Common myeloid progenitor, CD34-positive (primary cell): ENCODE measurements at regions not wholly inside any gene's neighbourhood (a gene's known extent, or its start where the extent isn't known, plus 50 kb on each side); places are given as distances from the start of the nearest gene placed in this dataset.
"Not testable (repeated sequence)": the region's sequence is repeated elsewhere in the genome, so short reads cannot be mapped to it uniquely, and the experiment has no call there.

Experiments
- CTCF ChIA-PET: fragments of 350-600 bp; sonication (Branson Sonifier 250); formaldehyde crosslinking; loops from one replicate; lab custom pipeline; 2021; ENCODE audit warnings: antibody characterized with exemption; lab: Charles Lee
- POLR2A ChIA-PET: fragments of 350-600 bp; sonication (Branson Sonifier 250); formaldehyde crosslinking; loops from one replicate; lab custom pipeline; 2021; ENCODE audit warnings: antibody characterized with exemption; lab: Charles Lee
- DNase-seq, 3 donors: peaks; one replicate each; pipeline versions ENCODE4 v3.0.0 to v3.0.0-alpha.2; 2013
- H3K27ac ChIP-seq, 2 experiments: 1 replicate in 1 of 2; 2 replicates in 1 of 2; pipeline ENCODE4 v1.7.0; 2013; ENCODE audit warnings: inconsistent platforms in 2 of 2, low read length in 2 of 2, mild to moderate bottlenecking in 2 of 2, low read depth in 1 of 2, moderate library complexity in 1 of 2; ENCODE audit not compliant: severe bottlenecking in 2 of 2, insufficient read depth in 1 of 2, poor library complexity in 1 of 2
- H3K27me3 ChIP-seq, 5 experiments: replicated peaks in 2 of 5; 1 replicate in 3 of 5; 2 replicates in 2 of 5; pipeline versions ENCODE4 v1.6.1 to v1.7.0; 2013; ENCODE audit warnings: low read length in 4 of 5, mild to moderate bottlenecking in 2 of 5, moderate library complexity in 2 of 5, inconsistent platforms in 1 of 5; ENCODE audit not compliant: insufficient read depth in 5 of 5, control insufficient read depth in 4 of 5
- H3K36me3 ChIP-seq, 4 experiments: 1 replicate in 2 of 4; 2 replicates in 2 of 4; pipeline versions ENCODE4 v1.6.1 to v1.7.0; 2013; ENCODE audit warnings: low read length in 3 of 4, control low read depth in 1 of 4, mild to moderate bottlenecking in 1 of 4; ENCODE audit not compliant: control insufficient read depth in 4 of 4, insufficient read depth in 4 of 4
- H3K4me1 ChIP-seq, 4 experiments: 1 replicate in 3 of 4; 2 replicates in 1 of 4; pipeline versions ENCODE4 v1.6.1 to v1.7.1; 2013; ENCODE audit warnings: low read length in 3 of 4, mild to moderate bottlenecking in 3 of 4, control low read depth in 1 of 4, inconsistent platforms in 1 of 4, moderate library complexity in 1 of 4; ENCODE audit not compliant: control insufficient read depth in 4 of 4, insufficient read depth in 4 of 4; ENCODE audit errors: control extremely low read depth in 1 of 4
- H3K4me3 ChIP-seq, 7 experiments: 1 replicate in 4 of 7; 2 replicates in 3 of 7; pipeline versions ENCODE4 v1.5.1 to v1.7.0; 2013; ENCODE audit warnings: mild to moderate bottlenecking in 7 of 7, low read length in 6 of 7, moderate library complexity in 6 of 7, inconsistent platforms in 2 of 7, low read depth in 2 of 7, control low read depth in 1 of 7; ENCODE audit not compliant: insufficient read depth in 4 of 7, control insufficient read depth in 1 of 7; ENCODE audit errors: extremely low read depth in 1 of 7
- H3K9me3 ChIP-seq, 5 experiments: 1 replicate in 4 of 5; 2 replicates in 1 of 5; pipeline versions ENCODE4 v1.6.1 to v1.7.1; 2013; ENCODE audit warnings: low read length in 4 of 5, mild to moderate bottlenecking in 2 of 5, inconsistent platforms in 1 of 5, low read depth in 1 of 5, moderate library complexity in 1 of 5; ENCODE audit not compliant: control insufficient read depth in 4 of 5, insufficient read depth in 2 of 5; ENCODE audit errors: control extremely low read depth in 1 of 5
- WGBS: methylation state at CpG from one replicate; pipeline ENCODE4 v1.1.5; 2013; ENCODE audit not compliant: insufficient coverage; 5-methylcytosine and 5-hydroxymethylcytosine counted together

DNA sequence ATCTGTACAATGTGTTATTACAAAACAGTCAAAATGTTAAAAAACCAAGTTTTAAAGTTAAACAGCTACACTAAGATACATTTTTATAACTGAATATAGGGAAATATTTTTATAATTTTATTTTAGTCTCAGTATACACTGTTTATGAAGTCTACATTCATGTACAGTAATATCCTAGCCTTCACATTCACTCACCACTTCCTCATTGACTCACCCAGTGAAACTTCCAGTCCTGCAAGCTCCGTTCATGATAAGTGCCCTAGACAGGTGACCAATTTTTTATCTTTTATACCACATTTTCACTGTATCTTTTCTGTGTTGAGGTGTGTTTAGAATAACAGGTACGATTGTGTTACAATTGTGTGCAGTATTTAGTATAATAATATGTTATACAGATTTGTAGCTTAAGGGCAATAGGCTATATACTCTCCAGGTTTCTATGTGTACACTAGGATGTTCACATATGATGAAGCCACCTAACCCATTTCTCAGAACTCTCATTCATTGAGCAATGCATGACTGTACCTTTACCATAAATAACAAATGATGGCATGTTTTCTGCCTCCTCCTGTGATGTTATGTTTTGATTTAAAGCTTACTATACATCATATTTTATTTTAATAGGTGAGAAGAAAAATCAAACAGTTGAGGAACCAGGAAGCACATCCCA lies 388.4 kb upstream of the NDN start:
- Histone ChIP-seq H3K36me3 (no peaks in the 10 kb centered on the region), H3K27ac (no peak overlapping the region), H3K4me3 (no peak overlapping the region), H3K9me3 (peaks cover 0 to 7% (median 3%) of the 10 kb centered on the region in 5 experiments), H3K27me3 (no peaks in the 10 kb centered on the region), H3K4me1 (no peaks in the 10 kb centered on the region)
- DNase-seq = no peak
- no CpG with 5 or more reads among the region's 2 CpGs for WGBS
- POLR2A ChIA-PET = no interaction called here
- CTCF ChIA-PET = no interaction called here

DNA sequence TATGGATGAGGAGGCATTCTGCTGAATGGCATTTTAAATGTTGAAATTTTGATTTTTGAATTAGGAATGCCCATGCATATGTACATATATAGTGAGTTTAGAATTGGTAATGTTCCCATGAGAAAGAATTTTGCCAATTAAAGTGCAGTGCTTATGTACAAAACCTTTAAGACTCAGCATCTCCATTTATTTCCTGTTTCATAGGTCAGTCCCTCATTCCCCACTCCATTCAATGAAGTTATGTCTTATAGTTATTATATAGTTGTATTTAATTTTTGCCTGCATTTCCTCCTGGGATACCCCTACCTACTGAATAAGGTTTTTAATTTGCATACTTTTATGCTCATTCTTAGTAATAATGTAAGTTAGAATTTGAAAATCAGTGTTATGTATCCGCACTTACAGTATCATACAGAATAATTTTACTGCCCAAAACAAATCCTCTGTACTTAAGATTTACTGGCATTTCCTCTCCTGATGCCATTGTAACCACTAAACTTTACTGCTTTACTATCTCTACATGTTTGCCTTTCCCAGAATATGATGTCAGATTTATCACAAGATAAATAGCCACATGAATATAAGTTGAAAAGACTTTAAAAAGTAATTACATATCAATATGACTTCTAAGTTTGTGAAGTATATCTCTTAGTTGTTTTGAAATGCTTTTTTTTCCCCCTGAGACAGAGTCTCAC lies 389.1 kb upstream of the NDN start:
- peaks cover 0 to 7% (median 2%) of the 10 kb centered on the region in 5 experiments for H3K9me3 ChIP-seq
- no peak overlapping the region for H3K27ac ChIP-seq
- WGBS = no CpG with 5 or more reads among the region's 1 CpG

DNA sequence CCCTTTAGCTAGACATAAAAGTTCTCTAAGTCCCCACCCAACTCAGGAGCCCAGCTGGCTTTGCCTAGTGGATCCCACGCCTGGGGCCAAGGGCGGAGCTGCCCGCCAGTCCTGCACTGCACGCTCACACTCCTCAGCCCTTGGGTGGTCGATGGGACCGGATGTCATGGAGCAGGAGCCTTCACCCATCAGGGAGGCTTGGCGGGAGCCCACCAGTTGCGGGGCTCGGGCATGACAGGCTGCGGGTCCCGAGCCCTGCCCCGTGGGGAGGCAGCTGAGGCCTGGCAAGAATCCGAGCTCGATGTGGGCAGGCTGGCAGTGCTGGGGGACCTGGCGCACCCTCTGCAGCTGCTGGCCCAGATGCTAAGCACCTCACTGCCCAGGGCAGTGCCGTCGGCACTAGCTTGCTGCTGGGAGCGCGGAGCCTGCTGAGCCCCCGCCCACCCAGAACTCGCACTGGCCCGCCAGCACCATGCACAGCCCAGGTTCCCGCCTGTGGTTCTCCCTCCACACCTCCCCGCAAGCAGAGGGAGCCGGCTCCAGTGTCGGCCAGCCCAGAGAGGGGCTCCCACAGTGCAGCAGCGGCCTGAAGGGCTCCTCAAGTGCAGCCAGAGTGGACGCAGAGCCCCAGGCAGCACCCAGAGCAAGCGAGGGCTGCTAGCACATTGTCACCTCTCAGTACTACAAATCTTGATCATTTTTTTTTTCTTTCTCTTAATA lies 391.4 kb upstream of the NDN start:
- DNase-seq = no peak
- no peak overlapping the region for H3K4me3 ChIP-seq
- no peaks in the 10 kb centered on the region for H3K27me3 ChIP-seq
- ChIA-PET CTCF (no interaction called here), POLR2A (no interaction called here)
- H3K27ac ChIP-seq = no peak overlapping the region
- WGBS = 91% methylated on average over 22 of the region's 29 CpGs
- H3K9me3 ChIP-seq = peaks cover 0 to 7% (median 1%) of the 10 kb centered on the region in 5 experiments
- H3K36me3 ChIP-seq = no peaks in the 10 kb centered on the region
- no peaks in the 10 kb centered on the region for H3K4me1 ChIP-seq

More for the DNA sequence above, 389.1 kb upstream of the NDN start:
- Histone ChIP-seq H3K27me3 (no peaks in the 10 kb centered on the region), H3K4me1 (no peaks in the 10 kb centered on the region), H3K4me3 (no peak overlapping the region), H3K36me3 (no peaks in the 10 kb centered on the region)
- ChIA-PET POLR2A (no interaction called here), CTCF (no interaction called here)
- DNase-seq = no peak

DNA sequence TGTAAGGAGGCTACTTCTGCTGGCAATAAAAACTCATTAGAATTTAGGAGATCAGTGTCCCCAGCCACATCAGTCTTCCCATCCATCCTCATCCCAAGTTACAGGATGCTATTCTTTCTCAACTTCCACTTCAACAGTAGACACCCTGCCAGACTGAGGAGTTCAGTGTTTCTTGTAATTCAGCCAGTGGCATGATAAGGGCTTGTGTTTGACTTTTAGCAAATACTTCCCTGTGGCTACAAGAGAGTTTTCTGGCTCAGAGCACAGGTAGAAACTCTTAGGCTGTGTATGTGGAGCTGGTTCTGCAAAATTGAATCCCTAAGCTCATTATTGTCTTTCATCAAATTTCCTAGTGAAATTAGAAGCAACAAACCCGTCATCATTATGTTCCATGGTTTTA lies 401.8 kb upstream of the NDN start:
- H3K27me3 ChIP-seq, H3K27ac ChIP-seq, POLR2A ChIA-PET, H3K4me3 ChIP-seq, DNase-seq, H3K36me3 ChIP-seq, H3K4me1 ChIP-seq, CTCF ChIA-PET: not testable (repeated sequence)
- peaks cover 4 to 15% (median 10%) of the 10 kb centered on the region in 5 experiments for H3K9me3 ChIP-seq
- WGBS = no CpG with 5 or more reads among the region's 1 CpG

DNA sequence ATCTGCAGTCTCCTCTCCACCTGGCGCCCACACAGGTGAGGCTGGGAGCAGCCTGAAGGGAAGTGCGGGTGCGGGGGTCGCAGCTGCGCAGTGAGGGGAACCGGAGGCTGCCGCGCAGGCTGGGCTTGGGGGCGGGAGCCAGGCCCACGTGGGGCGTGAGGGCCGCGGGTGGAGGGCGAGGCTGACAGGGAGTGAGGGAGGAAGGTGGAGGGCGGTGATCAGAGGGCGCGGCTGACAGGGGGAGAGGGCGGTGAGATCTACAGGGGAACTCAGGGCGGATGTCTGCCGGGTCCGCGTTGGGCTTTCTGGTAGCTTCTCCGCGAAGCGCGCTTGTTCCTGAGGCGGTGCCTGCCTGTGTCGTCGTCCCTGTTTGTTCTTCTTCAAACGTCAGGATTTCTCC lies 414.4 kb upstream of the NDN start:
- POLR2A ChIA-PET, CTCF ChIA-PET, H3K4me3 ChIP-seq, H3K9me3 ChIP-seq, H3K27ac ChIP-seq, H3K36me3 ChIP-seq, DNase-seq, H3K4me1 ChIP-seq, H3K27me3 ChIP-seq: not testable (repeated sequence)
- WGBS = 31% methylated on average over 12 of the region's 30 CpGs

DNA sequence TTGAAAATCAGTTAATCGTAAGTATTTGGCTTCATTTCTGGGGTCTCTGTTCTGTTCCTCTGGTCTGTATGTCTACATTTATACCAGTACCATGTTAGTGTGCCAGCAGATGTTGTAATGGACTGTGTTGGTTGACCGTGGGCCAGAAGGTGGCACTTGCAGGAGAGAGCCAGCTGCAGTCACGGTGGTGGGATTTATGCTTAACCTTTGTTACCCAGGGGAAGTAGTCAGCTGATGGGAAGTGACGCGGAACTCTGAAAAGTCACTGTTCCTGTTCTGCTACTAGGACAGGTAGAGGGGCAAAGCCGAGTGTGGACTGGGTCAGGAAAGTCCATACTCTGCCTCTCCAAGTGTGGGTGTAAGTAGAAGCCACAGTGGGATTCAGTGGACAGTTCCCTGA lies 420.4 kb upstream of the NDN start:
- H3K36me3 ChIP-seq, H3K4me3 ChIP-seq, DNase-seq, H3K9me3 ChIP-seq, H3K4me1 ChIP-seq, H3K27me3 ChIP-seq, H3K27ac ChIP-seq, CTCF ChIA-PET, POLR2A ChIA-PET: not testable (repeated sequence)
- 75% methylated on average over 4 of the region's 6 CpGs for WGBS

DNA sequence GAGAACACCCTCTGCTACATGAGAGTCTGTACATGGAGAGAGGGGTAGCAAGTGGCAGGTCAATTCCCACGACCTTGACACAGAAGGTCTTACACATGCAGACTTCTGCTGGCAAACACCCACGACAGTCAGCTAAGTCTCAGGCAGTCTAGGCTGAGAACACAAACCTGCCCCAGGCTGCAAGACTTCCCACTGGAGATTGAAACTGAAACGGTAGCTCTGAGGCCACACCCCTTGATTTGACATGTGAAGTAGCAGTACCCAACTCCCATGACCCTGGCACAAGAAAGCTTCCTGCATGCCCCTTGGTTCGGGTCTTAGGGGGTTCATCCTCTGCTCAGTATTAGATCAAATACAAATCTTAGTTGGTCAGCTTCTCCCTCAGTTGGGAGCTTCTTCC lies 420.8 kb upstream of the NDN start:
- H3K27me3 ChIP-seq, H3K36me3 ChIP-seq, POLR2A ChIA-PET, H3K9me3 ChIP-seq, H3K27ac ChIP-seq, CTCF ChIA-PET, H3K4me3 ChIP-seq, H3K4me1 ChIP-seq, DNase-seq: not testable (repeated sequence)
- WGBS = 43% methylated on average over 1 of the region's 4 CpGs
